Testis (tissue), 2 donors: ENCODE measurements at regions not wholly inside any gene's neighbourhood (a gene's known extent, or its start where the extent isn't known, plus 50 kb on each side); places are given as distances from the start of the nearest gene placed in this dataset.

ENCODE experiments used
- CTCF ChIP-seq, 3 experiments: fragments of 450-650 bp in 2 of 3; fragments of 200-600 bp in 1 of 3; sonication (generic) in 1 of 3; IDR thresholded peaks; one replicate each; pipeline ENCODE4 v1.5.1; 2016 to 2019; ENCODE audit warnings: antibody characterized with exemption in 3 of 3, mild to moderate bottlenecking in 2 of 3, moderate library complexity in 1 of 3
- POLR2A ChIP-seq: fragments of 450-650 bp; IDR thresholded peaks from one replicate; pipeline ENCODE4 v1.6.1; 2017; ENCODE audit warnings: antibody characterized with exemption, mild to moderate bottlenecking, moderate library complexity

- no peak for TF ChIP-seq CTCF (IDR thresholded peaks at IDR 0.05)
- no peak for TF ChIP-seq POLR2A
Measured at GRCh38 chr1:13952985-13953384, 253.0 kb downstream of the PRDM2 start.
